HG03432 (cell line): ENCODE measurements at regions not wholly inside any gene's neighbourhood (a gene's known extent, or its start where the extent isn't known, plus 50 kb on each side); places are given as distances from the start of the nearest gene placed in this dataset.
A peak's percentile ranks its signal among the peaks of the same experiment; 100 is the strongest.

ENCODE experiments used
- ATAC-seq: cut with Tn5 transposase; IDR thresholded peaks from one replicate; pipeline ENCODE4 v1.9.1; 2021; ENCODE audit warnings: mild to moderate bottlenecking, moderate library complexity; ENCODE audit not compliant: unreplicated experiment

- no peak for ATAC-seq
Observed at GRCh38 chr2:3005859-3006501, 371.6 kb downstream of the EIPR1 start.

GRCh38 chr2:3001615-3002560 is 375.7 kb downstream of the EIPR1 start:
- ATAC-seq = peak; percentile 79

GRCh38 chr2:3000968-3001367 is 376.6 kb downstream of the EIPR1 start:
- ATAC-seq = no peak

- no peak for ATAC-seq
Observed at GRCh38 chr2:3000125-3000524, 377.5 kb downstream of the EIPR1 start.

GRCh38 chr2:2998971-2999370 is 378.6 kb downstream of the EIPR1 start:
- ATAC-seq = no peak

- ATAC-seq = no peak
Observed at GRCh38 chr2:2993172-2993692, 384.4 kb downstream of the EIPR1 start.

- no peak for ATAC-seq
Observed at GRCh38 chr2:2992634-2993033, 385.0 kb downstream of the EIPR1 start.

- ATAC-seq = no peak
Observed at GRCh38 chr2:2985020-2985419, 392.6 kb downstream of the EIPR1 start.

- no peak for ATAC-seq
Observed at GRCh38 chr2:2981000-2981399, 396.6 kb downstream of the EIPR1 start.

GRCh38 chr2:2974982-2975381 is 402.6 kb downstream of the EIPR1 start:
- no peak for ATAC-seq

GRCh38 chr2:2960441-2961133 is 417.0 kb downstream of the EIPR1 start:
- ATAC-seq = no peak

- no peak for ATAC-seq
Observed at GRCh38 chr2:2950403-2950952, 427.1 kb downstream of the EIPR1 start.

- ATAC-seq = no peak
Observed at GRCh38 chr2:2947406-2947805, 430.2 kb downstream of the EIPR1 start.

- no peak for ATAC-seq
Observed at GRCh38 chr2:2942906-2943305, 434.7 kb downstream of the EIPR1 start.

GRCh38 chr2:2942225-2942624 is 435.4 kb downstream of the EIPR1 start:
- ATAC-seq = no peak

- no peak for ATAC-seq
Observed at GRCh38 chr2:2941205-2941604, 436.4 kb downstream of the EIPR1 start.

GRCh38 chr2:2940702-2941101 is 436.9 kb downstream of the EIPR1 start:
- no peak for ATAC-seq

- no peak for ATAC-seq
Observed at GRCh38 chr2:2940061-2940460, 437.6 kb downstream of the EIPR1 start.

- no peak for ATAC-seq
Observed at GRCh38 chr2:2939078-2939795, 438.4 kb downstream of the EIPR1 start.

GRCh38 chr2:2938481-2938880 is 439.1 kb downstream of the EIPR1 start:
- ATAC-seq = no peak
